Stimulated activated CD4-positive, alpha-beta T cell treated with anti-CD3 and anti-CD28 coated beads, Interleukin-2, amount 100 ng/mL, for 48 hours (primary cell): ENCODE measurements at regions not wholly inside any gene's neighbourhood (a gene's known extent, or its start where the extent isn't known, plus 50 kb on each side); places are given as distances from the start of the nearest gene placed in this dataset.

Experiments used
- DNase-seq, 2 donors: peaks; one replicate each; pipeline ENCODE4 v3.0.0-alpha.2; 2020

DNA sequence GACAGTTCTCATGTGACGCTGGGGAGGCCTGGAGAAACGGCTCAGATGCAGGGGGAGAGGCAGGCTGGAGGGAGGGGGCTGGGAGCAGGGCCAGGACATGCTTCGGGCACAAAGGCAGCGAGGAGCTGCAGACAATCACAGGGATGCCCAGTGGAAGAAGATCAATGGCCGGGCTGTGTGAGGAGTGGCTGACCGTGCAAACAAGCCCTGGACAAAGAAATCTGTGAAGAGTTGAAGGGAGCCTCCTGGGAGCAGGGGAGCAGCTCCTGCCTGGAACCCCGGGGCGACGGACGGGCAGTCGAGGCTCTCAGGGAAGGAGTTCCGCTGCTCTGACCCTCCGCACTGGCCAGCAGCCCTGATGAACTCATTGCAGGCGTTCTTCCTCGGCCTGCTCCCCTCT is 126.7 kb upstream of the B3GAT1 start:
- no peak for DNase-seq

DNA sequence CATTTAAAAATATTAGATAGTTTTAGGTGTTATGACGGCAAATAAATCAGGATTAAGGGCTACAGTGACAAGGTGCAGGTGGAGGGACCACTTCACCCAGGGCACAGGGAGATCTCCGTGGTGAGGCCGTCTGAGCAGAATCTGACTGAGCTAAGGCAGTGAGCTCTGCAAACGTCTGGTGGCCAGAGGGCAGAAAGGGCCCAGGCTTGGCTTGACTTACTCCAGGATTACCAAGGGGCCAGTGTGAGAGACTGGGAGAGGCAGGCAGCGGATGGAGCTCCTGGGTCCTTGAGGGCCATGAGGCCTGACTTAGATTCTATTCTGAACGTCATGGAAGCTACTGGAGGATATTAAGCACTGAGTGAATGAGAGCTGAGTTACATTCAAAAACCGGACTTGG is 125.9 kb upstream of the B3GAT1 start:
- DNase-seq = no peak

DNA sequence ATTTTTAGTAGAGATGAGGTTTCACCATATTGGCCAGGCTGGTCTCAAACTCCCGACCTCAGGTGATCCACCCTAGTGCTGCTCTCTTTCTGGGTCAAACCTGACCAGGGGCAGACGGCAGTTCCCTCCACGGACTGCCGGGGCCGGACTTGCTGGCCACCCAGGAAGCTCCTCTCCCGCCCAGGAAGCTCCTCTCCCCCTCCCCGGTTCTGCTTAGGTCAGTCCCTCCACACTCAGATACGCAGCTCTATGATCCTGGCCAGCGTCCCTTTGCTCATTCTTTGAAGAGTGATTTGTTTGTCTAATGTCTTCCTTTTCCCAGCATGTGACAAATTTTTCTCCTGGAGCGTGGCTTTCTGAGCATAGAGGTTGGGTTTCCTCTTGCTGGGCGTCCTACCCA is 125.3 kb upstream of the B3GAT1 start:
- DNase-seq = no peak

DNA sequence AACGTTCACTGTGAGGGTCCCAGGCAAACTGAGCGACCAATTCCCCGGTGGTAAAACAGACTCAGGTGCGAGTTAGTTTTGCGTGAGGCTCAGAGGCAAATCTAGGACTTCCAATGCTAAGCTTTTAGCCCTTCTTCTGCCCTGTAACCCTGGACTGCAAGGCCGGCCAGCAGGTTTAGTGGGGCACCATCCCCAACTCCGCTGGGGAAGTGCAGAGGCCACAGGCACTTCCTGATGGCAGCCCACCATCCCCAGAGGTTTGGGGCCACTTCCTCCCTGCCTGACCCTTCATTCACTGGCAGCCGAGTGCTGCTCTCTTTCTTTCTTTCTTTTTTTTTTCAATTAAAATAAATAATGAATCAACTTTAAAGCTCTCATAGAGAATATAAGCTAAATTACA is 124.6 kb upstream of the B3GAT1 start:
- DNase-seq = no peak

DNA sequence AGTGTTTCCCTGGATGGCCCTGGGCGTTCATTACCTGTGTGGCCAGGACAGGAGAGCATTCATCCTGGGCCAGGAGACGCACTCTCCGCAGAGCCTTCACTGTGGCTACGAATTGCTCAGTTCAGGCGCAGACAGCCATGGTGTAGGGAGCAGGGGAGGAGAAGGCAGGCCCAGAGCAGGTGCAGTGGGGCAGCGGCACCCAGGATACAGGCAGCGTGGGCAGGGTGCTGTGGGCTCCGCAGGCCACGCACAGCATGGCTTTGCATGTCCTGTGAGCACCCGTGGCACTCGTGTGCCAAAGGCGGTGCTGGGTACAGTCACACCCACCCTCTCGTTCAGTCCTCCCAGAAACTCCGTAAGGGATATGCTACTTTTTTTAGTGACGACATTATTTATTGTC is 124.2 kb upstream of the B3GAT1 start:
- no peak for DNase-seq

DNA sequence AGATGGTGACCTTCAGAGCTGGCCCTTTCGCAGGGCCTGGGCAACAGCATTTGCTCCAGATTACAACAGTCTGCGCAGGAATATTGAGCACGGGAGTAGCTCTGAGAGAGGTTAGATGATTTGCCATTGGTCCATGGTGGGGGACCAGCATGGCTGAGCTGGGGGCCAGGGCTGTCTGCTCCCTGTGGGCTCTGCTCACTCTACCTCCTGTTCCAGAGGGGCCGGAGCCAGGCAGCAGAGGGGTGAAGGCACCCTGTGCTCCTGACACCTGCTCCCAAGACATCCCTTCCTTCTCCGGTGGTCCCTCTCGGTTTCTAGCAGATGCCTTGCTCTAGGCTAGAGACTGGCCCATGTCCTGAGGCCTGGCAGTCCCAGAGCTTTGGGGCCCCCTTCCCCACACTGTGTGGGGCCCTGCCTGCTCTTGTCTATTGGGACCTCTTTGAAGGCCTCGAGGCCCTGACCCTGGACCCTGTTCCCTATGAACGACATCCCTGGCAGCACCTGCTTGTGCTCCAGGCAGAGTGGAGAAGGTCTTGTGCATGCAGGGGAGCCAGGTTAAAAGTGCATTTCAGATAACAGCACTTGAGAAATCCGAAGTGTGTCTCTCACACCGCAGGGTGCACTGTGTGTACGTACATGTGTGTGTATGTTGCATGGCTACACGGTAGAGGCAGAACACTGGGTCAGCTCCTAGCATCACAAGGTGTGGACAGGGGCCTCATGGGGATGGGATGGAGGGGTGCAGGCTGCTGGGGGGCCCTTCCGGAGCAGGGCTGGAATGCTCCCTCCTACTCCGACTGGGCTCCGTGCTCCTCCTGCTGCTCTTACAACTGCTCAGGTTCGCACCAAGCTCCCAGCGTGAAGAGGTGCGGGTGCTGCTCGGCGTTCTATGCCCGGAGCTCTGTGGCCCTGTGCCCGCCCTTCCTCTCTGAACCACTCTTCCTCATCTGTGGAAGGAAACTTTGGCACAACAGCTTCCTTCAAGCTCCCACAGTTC is 123.3 kb upstream of the B3GAT1 start:
- no peak for DNase-seq

DNA sequence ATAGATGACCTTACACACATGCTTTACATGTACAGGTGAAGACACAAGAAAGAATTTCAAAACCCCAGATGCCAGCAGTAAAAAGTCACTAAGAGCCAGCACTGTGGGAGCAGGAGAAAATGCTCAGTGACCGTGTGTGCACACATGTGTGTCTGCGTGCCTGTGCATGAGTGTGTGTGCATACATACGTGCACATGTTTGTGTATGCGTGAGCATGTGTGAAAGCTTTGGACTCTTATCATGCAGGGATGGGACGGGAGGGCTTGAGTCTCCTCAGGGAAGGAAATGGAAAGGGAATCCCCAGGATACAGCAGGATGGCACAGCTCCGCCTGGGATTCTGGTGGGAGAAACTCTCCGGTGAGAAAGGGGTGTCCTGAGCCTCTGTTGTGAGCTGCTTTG is 121.5 kb upstream of the B3GAT1 start:
- no peak for DNase-seq

DNA sequence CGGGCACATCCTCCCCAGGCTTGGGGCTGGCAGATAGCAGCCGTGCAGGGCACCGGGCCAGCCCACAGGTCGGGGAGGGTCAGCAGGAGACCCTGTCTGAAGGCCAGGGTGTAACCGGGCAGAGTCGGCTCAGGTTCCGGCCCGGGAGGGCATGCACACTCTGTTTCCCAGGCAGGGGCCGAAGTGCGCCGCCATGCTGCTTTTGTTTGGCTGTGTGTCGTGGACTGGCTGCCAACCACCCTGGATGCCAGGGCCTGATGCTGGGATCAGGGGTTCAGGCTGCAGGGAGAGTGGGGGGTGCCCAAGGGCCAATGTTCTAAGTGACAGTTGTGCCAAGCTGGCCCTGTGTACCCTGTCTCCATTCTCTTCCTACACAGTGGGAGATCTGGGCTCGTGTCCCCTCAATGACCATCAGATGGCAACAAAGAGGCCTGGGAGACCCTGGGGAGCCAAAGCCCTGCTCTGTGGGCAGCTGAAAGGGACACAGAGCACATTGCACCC is 120.9 kb upstream of the B3GAT1 start:
- DNase-seq = no peak

DNA sequence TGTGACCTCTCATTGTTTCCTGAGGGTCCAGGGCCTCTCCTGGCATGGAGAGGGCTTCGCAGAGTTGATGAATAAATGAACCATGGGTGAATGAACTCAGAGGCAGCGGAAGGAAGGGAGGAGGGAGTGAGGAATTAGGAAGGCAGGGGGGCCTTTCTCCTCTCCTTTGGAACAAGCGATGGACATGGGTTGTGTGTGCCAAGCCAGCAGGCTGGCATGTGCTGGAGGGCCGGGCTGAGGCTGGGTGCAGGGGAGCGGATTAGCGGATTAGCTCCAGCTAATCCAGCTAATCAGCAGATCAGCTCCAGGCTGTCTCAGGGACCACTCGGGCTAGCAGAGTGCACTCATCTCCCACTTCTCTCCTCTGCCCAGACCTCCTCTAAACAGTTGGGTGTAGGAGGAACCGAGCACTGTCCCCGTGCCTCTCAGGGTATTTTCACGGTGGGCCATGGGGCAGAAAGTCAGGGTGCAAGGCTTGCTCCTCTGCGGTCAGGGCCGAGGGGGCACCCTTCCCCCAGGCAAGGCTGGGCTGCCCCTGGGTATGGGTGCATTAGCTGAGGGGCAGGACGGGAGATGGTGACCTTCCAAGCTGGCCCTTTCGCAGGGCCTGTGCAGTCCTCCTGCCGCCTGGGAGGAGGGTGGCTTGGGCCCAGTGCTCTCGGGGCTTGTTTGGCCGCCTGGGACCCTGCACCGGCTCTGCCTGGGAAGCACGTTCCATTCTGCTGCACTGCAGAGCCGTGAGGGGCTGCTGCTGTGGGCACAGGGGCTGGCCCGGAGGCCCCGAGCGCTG is 120.3 kb upstream of the B3GAT1 start:
- DNase-seq = no peak

DNA sequence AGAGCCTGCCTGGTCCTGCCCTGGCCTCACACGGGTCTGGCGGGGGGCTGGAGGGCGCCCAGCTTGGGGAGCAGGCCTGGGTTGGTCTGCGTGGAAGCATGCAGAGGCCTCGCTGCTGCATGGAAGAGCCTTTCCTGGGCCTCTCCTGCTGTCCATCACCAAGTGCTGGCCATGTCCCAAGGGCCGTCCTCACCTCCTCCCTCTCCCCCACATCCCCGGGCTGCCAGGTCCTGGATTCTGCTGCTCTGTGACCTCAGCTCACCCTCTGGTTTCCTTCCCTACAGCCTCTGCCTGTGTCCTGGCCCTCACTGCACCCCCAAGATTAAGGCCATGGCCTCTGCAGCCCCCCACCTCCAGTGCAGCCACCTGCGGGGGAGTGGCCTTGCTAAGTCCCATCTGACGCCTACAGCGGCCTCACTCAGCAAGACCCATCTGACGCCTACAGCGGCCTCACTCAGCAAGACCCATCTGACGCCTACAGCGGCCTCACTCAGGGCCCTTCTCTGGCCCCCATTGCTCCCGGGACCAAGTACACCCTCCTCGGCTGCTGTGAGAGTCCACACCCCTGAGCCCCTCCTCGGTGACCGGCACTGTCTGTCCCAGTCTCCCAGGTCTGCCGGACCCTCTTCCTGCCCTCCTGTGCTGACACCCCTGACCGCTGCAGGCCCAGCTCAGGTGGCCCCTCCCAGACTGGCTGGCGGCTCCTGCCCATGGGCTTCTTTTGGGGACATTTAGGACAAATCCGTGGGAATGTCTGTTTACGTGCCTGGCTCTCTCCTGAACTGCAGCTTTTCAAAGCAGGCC is 119.5 kb upstream of the B3GAT1 start:
- no peak for DNase-seq

DNA sequence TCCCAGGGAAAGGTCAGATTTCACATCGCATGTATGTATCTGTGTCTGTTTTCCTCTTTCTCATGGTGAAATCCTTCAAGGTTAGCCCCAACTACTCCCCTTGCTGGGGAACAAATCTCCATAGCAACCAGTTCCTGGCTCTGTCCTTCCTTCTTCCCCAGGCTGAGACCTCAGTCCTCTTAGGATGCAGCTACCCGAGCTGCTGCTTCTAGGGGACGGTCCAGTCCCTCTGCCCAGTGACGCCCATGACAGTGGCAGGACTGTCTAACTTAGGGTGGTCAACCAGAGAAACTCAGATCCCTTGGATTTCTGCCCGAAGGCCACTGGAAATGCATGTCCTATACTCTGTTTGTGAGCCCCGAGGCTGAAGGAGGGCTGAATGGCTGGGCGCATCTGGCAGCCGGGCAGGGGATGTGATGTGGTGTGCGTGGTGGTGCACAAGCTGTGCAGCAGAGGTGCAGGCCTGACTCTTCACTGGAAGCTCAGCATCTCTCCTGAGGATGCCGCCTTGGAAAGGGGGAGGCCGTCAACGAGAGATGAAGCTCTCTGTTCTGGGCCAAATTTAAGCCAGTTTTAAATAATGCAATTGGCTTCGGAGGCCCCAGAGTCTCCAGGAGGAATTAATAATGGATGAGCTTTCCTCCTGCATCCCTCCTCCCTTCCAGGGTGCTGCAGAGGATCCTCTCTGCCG is 118.7 kb upstream of the B3GAT1 start:
- no peak for DNase-seq

DNA sequence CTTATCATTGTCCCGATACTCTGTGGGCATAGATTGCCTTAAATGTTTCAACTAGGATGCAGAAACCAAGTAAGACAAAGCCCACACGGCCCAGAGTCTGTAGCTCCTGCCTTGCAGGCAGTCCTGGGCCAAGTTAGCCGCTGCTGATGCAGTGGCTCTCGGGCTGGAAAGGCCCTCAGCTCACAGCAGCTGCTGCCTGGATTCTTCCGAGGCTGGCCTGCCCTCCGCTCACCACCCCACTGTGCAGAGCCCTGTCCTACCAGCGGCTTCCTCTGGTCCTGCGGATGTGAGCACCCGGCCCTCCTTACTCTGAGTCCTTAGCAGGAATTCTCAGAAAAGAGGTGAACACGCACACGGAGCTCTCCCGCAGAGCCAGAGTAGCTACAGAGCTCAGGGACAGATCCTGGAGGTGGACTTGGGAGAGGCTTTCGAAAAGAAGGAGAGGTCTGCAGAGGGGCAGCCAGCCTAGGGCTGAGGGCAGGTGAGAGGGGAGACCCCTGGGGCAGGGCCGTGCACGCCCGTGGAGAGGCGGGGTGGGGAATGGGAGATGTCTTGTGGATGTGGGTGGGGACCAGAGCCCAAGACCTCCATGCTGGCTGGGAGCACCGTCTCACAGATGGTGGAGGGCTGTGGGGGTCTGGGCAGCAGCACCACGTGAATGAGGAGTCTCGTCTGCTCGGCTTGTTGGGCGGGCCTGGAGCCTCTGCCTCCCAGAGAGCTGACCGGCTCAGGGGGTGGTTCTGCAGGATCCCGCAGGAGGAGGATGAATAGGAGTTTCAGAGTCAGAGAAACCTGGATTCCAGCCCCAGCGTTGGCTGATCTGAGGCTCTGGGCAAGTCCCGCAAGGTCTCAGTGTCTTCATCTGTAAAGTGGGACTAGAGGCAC is 117.4 kb upstream of the B3GAT1 start:
- no peak for DNase-seq

DNA sequence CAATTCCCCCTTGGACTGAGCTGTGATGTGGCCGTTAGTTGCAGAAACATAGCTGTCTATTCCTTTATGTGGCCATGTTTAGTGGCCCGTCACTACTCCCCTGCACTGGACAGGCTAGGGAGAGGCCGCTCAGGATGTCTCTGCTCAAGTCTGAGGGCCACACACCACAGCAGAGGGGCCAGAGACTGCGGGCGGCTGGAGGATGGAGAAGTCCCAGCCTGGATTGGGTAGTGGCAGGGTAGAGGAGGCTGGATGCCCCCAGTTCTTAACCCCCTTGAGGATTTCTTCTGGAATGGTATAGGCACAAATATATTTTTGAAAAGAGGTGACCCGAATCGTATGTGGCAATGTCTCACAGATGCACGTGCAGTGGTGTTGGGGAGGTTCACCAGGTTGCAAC is 116.4 kb upstream of the B3GAT1 start:
- no peak for DNase-seq

DNA sequence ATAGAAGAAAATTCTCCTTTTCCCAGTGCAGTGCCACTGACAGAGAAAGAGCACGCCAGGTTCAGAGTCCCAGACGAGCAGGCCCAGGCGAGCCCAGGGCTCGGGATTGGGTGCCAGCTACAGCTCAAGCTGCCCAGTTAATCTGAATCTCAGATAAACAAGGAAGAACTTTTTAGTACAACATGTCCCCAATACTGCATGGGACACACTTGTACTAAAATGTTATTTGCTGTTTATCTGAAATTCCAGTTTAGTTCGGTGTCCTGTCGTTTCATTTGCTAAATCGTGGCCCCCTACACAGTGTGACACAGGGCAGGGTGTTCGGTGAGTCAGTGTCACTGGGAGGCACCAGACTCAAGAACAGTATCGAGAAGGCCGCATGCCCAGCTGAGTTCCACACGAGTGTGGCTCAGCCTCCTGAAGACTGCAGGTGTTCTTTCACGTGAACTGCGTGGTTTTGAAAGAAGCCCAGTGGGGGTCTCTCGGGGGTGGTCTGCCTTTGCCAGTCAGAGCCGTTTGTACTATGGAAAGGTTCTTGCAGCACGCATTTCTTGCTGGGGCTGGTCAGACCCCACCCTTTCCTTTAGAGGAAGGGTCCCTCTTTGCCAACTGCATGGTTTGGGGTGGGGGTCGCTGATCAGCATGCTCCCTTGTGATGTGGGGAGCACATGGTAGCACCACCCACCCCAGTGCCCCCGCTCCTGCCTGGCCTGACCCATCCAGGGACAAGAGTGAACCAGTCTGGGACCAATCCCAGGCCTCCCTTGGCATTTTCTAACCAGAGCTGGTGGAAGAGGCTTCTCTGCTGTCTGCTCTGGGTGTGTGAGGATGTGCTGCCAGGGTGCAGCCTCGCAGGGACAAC is 115.6 kb upstream of the B3GAT1 start:
- DNase-seq = no peak

DNA sequence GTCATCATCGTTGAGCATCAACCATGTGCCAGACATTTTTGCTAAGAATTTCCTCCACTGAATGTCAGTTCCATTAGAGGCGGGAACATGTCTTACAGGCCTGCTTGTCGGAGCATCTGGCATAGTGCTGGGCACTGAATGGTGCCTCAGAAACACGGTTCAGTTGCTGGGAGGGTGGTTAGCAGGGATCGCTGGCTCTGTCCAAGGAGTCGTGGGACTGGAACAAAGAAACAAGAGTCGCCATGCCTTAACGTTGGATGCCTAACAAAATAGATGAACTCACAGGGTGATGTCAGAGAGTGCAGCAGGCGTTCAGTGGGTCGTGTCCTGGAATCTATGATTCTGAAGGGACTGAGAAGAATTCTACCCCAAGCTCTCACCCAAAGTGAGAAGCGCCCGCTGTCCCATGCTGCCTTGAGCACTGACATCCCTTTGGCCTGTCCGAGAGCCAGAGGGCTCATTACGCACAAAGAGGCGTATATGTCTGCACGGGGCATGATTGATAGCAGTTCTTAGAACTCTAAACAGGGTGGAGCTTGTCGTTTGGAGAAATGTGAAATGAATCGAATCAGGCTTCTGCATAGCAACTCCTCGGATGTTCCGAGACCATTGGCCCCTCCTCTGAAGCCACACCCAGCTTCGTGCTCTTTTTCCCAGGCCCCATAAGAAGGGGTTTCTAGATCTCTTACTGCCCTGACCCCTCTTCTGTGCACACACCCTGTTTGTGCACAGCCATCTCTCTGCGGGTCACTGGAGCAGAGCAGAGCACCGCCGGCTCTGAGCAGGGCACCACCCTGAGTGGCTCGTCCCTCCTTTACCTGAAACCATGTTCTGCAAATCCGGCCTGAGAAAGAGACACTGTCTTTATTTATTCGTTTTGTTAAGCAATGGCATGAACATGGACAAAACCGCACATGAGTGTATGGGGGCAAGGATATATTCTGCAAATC is 113.1 kb upstream of the B3GAT1 start:
- DNase-seq = no peak

DNA sequence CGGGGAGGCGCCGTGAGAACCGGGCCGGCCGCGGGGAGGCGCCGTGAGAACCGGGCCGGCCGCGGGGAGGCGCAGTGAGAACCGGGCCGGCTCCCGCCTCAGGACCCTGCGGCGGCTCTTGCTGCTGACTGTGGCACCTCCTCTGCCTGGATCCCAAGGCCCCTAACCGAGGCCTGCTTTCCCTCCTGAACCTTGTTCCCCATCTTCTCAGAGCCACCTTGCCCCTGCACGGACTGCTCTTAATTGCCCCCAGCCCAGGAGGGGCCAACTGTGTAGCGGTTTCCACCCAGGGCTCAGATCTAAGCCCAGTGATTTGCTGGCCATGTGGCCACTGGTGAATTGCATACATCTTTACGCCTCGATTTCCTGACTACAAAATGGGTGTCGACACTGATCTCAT is 112.2 kb upstream of the B3GAT1 start:
- DNase-seq = no peak

DNA sequence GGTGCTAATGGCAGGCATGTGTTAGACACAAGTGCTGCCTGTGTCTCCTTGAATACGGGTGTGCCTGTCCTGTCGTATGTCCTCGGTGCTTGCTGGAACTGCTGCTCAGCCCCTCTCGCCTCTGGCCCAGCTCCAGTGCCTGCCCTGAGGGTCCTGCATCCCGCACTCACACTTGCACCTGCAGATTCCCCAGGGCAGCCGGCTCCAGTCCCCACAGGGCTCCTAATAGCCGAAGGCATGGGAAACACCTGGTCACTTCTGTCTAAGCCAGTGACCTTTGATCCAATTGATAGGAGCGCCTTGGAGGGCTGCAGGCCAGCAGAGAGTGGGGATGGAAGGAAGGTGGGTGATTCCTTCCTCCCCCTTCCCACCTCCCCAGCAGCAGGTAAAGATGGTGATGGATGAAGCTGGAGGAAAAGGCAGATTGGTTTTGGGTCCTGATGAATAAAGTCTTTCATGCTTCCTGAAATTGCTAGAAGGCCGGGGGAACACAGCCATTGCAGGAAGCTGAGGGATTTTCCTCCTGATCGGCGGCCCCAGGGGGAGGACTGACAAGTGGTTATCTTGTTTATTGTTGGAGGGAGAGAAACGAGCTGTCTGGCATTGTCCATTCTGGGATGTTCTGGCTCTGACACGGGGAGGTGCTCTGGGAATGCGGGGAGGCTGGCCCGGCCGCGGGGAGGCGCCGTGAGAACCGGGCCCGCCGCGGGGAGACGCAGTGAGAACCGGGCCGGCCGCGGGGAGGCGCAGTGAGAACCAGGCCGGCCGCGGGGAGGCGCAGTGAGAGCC is 110.9 kb upstream of the B3GAT1 start:
- DNase-seq = no peak
